HG03354 (cell line): ENCODE measurements at regions not wholly inside any gene's neighbourhood (a gene's known extent, or its start where the extent isn't known, plus 50 kb on each side); places are given as distances from the start of the nearest gene placed in this dataset.
"Not testable (repeated sequence)": the region's sequence is repeated elsewhere in the genome, so short reads cannot be mapped to it uniquely, and the experiment has no call there.

Source experiments
- ATAC-seq: cut with Tn5 transposase; IDR thresholded peaks from one replicate; pipeline ENCODE4 v1.9.1; 2021; ENCODE audit warnings: mild to moderate bottlenecking; ENCODE audit not compliant: unreplicated experiment, poor library complexity, severe bottlenecking

DNA sequence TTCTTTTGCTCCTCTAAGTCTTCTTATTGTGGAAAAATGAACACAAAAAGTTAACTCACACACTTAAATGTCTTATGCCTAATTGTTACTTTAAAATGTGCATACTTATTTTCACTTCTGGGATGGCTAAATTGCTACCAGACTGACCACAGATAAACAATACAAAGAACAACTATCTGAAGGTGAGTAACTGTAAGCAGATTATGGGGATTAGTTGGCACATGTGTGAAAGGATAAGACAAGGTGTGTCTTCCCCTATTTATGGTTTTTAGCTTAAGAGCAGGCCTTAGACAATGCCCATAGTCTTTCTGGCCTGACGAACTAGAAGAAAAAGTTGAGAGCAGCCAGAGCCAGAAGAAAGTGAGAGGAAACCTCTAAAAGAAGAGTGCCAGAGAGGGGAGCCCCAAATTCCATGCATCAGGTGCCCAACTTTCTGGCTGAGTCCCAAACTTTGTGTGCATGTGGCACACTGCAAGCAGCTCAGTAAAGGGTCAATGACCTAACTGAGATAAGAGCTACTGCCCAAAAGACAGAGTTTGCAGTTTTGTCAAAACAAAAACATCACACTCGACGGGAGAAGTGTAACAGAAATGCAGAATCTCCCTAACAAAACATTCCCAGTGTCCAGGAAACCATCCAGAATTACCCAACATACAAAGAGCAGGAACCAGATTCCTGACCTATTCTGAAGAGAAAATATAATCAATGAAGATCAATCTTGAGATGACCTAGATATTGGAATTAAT is 375.4 kb downstream of the KCNRG start:
- no peak for ATAC-seq

DNA sequence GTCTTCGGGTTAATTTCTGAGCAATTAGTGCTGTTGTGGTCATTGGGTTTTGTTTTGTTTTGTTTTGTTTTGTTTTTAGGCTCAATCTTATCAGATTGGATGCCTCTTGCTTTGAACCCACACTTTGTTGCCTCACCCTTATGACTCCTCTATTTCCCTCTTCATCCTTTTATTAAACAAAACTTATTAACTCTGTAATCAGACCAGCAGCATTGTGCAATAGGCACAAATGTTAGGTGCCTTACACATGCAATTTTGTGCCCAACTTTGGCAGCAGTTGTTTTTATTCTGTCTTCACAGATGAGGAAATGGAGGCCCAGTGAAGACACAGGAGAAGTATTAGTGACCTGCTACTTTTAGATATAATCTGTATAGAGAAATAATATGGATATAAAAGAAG is 377.7 kb downstream of the KCNRG start:
- ATAC-seq, result no peak

DNA sequence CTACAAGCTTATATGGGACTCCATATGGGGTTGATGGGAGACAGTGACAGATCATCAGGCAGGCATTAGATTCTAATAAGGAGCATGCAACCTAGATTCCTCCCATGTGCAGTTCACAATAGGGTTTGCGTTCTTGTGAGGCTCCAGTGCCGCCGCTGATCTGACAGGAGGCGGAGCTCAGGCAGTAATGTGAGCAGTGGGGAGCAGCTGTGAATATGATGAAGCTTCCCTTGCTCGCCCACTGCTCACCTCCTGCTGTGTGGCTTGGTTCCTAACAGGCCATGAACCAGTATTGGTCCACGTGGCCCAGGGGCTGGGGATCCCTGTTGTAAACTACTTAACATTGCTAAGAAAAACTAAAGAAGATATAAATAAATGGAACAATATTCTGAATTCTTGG is 378.4 kb downstream of the KCNRG start:
- no peak for ATAC-seq

DNA sequence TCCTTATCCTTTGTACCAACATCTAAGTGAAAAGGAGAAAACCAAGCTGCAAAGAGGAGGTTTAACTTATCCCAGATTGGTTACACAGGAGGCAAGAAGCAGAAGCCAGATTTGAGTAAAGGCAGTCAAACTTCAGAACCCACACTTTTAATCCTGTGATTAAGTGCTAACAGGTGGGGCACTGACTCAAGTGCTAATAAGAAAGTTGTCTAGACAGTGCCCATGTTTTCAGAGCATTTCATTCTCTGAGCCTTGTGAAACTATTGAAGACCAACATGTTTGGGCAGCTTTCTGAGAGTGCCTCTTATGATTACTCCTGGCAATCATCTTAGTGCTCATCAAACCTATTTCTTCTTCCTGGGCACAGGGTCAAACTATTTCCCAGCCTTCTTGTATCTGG is 380.8 kb downstream of the KCNRG start:
- no peak for ATAC-seq

DNA sequence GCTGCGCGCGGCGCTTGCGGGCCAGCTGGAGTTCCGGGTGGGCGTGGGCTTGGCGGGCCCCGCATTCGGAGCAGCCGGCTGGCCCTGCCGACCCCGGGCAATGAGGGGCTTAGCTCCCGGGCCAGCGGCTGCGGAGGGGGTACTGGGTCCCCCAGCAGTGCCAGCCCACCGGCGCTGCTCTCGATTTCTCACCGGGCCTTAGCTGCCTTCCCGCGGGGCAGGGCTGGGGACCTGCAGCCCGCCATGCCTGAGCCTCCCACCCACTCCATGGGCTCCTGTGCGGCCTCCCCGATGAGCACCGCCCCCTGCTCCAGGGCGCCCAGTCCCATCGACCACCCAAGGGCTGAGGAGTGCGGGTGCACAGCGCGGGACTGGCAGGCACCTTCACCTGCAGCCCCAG is 381.4 kb downstream of the KCNRG start:
- ATAC-seq, result not testable (repeated sequence)

DNA sequence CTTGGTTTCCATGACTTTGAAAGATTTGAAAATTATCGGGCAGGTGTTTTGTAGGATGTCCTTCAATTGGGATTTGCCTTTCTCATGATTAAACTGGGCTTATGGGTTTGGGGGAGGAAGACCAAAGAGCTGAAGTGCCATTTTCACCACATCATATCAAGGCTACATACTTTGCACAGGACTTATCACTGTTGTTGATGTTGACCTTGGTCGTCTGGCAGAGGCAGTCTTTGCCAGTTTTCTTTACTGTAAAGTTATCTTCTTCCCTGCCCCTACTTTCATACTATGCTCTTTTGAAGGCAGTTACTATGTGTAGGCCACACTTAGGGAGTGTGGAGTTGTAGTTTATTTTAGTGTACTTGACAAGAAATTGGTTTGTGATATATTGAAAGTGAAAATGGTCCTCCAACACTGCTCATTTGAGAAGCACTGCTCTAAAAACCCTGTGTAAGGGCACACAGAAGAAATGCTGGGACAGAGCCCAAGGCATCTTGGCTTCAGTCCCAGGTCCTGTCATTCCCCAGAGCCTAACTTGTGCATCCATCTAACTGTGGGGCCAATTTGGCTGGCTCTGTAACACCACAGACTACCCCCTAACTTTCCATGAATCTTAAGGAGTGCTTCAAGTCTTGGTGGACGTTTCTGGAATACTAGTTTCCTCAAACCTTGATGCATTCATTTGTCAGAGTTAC is 384.9 kb downstream of the KCNRG start:
- no peak for ATAC-seq

DNA sequence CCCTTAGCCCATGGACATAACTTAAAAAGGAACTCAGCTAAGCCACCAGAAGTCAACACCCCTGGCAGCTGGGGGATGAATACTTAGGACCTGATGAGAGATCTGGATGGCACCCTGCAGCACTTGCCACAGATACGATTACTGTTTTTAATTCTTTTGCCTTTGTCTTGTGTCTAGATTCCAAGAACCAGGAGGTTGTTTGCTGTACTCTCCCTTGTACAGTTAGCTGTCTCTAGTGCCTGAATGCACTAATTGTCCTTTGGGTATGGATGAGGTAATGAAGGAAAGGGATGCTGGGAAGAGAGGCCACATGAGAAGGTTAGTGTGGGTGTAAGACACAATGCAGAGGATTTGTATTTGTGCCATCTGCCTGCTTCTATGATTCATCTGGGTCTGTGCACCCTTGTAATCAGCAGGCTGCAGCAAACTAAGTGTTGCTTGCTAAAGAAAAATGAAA is 385.8 kb downstream of the KCNRG start:
- no peak for ATAC-seq

DNA sequence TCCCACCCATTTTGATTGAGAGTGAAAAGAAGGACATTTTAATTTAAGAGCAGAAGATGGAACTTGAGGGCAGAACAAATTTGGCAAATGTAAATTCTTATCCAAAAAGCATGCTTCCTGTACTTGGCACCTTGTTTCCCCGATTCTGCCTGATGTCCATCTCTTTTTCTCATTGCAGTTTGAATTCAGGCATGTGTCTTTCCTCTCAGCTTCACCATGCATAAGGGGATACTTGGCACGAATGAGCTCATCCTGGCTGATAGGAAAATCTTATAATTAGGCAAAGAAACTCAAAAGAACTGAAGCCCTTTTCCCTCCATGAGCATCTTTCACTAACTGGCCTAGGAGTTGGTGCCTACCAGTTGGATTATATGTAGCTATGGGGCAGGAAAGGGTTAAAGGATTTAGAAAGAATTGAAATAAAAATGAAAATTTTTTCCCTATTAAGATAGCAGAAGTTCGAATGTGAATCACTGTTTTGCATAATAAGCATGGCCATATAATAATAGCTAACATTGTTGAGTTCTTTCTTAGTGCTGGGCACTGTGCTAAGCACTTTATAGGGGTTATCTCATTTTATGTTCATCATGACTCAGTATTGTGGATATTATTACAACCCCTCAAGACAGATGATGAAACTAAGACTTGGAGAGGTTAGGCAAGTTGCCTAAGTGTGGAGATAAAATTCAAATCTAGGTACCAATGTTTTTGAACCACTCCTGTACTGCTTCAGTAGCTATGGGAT is 386.6 kb downstream of the KCNRG start:
- no peak for ATAC-seq

DNA sequence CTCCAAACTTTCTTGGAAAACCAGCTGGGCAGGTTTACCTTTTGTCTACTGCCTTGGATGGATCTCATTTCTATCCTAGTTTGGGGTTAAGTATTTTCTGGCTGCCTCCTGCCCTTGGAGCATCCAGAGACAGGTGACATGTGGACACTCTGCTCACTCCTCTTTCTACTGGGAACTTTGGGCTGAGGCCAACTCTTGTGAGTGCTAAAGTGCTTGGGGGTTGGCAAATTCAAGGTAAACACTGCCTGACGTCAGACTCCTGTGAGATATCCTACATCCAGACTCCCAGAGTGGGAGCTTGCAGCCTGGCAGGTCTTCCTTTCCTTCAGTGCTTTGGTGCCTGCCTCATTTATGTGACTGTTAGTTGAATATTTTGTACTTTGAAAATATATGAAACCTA is 388.1 kb downstream of the KCNRG start:
- no peak for ATAC-seq

DNA sequence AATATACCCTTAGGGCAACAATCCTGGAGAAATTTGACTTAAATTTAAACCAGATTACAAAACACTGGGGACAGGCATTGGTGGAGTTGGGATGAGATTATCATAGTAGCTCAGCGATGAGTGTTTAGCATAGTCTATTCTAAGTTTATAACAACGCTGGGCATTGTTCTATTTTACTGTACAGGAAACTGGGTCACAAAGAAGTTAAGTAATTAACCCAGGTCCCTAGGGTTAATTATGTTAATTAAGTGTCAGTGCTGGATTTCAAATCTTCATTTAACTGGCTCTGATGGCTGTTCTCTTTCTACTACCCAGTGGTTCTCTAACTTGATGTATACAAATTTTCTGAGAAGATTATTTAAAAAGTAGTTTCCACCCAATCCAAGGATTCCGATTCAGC is 388.9 kb downstream of the KCNRG start:
- no peak for ATAC-seq

DNA sequence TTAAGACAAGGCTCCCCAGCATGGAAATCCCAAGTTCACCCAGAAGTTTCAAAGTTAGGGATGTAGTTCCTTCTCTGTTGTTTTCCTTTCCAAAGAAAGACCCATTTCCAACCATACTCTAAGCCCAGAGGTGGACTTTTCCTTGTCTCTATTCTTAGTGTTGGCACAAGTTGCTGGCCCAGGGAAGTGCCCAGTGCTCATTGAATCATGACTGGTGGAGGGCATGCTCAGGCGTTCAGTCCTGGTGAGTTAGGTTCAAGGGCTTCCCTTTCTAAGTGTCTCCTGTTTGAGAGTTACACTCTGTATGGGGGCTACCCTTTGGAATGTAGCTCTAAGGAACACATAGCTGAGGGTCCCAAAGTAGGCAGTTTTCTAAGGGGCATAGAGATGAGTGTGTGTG is 389.5 kb downstream of the KCNRG start:
- no peak for ATAC-seq

DNA sequence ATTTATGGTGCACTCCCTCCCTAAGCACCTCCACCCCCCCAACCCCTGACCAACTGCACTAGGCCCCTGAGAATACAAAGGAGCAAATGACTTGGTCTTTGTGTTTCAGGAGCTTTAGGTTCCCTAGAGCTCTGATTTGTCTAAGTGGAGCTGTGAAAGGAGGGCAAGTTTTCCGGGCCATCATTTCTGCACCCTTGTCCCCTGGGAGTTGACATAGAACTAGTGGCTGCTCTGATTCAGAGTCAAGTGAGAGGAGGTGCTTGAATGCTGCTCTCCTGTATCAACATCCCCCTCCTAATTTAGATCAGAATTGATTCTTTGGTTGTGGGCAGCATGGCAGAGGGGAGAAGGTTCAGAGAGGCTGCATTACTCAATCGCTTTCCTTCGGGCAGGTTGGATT is 391.6 kb downstream of the KCNRG start:
- no peak for ATAC-seq

DNA sequence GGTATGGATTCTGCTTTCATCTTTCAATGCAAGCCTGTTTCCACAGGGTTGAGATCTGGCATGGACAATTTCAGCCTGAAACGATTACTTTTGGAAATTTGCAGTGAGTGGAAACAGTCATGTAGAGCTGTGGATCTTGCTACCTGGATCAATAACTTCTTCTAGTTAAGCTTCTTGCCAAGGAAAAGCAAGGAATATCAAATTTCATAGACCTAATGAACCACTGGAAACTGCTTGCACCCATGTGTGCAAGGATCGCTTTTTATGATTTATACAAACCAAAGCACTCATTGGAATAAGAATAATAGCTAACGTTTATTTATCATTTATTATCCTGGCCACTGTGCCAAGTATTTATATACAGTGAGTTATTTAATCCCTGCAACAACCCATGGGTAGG is 392.8 kb downstream of the KCNRG start:
- no peak for ATAC-seq

DNA sequence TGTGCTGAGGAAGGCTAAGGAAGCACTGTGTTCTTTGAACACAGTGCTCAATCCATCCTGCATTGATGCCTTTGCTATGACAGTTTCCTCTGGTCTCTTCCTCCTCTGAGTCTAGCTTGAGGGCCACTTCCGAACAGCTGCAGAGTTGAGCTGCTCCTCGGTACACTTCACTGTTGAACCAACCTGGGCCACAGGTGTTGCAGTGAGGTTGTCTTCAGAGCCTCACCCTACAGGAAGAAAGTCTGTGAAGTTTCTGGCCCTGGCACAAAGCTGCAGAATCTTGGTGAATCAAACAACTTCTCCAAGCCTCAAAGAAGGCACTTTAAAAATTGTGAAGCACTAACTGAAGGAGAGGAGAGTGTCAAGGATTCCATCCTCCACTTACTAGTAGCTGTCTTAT is 394.0 kb downstream of the KCNRG start:
- no peak for ATAC-seq

DNA sequence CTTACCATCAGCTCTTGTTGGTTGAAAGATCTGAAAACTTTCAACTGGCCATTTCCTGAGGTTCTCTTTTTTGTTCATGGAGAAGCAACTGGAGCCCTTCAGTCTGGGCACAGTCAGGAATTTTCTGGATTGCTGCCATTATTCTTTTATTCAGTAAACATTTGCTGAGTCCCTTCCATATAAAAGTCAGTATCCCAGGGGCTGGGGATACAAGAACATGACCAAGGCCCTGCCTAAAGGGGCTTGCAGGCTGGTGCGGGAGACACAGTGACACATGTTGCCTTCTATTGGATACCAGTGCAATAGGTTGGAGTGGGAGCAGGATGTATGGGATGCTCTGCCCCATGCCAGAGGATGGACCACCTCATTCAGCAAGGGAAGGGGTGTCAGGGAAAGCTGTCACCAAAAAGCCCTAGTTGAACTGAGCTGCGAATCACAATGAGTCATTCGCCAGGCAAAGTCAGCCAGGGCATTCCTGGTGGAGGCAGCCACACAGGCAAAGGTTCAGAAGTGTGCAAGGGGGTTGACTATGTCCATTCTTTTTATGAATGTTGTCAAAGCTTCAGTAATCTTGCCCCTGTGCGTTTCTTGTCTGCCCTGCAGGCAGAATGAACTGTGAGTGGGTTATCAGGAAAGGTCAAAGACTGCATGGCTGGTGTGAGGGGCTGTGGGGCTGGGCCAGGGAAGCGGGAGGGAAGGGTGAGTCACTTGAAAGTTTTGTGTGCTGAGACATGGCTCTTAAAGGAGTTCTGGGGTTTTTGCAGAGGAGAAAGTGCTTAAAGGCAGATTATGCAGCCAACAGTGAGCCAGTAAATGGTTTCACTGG is 395.9 kb downstream of the KCNRG start:
- ATAC-seq, result no peak

DNA sequence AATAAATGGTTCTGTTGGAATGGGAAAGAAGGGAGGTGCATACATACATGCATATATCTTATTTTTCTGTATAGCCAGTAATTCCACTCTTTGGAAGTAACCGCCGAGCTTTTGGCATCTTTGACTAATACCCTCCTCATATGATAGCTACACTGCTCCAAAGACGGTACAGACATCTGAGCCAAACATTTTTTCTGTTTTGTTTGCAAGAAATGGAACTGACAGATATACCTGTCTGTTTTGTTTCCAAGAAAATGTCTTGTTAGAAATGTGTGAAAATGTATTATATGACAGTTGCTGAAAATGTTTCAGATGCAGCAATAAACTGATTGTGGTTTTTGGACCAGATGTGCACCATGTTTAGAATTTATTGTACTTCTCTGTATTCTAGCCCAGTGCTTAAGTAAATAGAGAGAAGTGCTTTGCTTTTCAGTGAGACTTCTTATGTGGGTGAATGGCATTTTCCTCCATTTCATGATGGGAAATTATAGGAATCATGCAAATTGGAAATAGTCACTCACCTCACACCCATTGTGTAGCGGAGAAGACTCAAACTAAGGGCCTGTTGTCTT is 396.9 kb downstream of the KCNRG start:
- no peak for ATAC-seq

DNA sequence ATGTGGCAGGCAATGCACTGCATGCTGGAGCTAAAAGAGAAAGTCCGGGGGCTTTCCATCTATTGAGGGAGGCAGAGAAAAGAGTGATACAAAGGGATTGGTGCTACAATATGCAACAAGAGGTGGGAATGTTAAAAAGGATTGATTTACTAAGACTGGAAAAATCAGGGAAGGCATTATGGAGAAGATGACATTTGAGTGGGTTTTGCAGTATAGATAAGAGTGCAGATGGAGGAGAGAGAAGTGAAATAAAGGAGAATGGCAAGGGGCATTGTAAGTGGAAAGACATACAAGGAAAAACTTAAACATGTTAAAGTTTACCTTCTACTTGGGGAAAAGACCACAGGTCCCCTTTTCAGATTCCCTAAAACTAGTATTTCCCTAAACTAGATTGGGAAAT is 399.4 kb downstream of the KCNRG start:
- no peak for ATAC-seq

DNA sequence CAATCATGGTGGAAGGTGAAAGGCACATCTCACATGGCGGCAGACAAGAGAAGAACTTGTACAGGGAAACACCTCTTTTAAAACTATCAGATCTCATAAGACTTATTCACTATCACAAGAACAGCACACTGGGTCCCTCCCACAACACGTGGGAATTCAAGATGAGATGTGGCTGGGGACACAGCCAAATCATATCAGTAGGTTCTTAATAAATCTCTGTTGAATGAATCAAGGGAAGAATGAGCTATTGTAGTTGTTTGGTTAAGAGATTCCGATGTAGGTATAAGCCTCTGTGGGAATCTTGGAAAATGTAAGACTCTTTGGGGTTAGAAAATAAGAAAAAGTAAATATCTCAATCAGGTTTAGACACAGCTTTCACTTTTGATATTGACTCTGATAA is 400.2 kb downstream of the KCNRG start:
- no peak for ATAC-seq

DNA sequence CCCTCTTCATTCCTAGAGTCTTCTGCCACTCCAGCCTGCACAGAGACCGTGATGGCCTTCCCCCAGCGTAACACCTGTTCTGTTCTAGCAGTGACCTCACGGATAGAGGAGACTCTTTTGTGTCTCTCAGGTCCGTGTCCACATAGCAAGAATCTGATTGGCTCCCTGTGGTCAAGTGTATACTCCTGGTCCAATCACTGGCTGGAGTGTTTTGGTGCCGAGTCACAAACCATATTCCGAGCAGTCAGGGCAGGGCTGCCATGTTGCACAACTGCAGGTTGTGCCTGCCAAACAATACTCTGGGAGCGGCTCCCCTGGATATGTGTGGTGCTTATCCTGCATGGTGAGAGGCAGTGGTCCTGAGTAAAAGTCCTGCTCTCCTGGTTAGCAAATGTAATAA is 402.4 kb downstream of the KCNRG start:
- no peak for ATAC-seq
